GM19372 (cell line): ENCODE measurements at regions not wholly inside any gene's neighbourhood (a gene's known extent, or its start where the extent isn't known, plus 50 kb on each side); places are given as distances from the start of the nearest gene placed in this dataset.

Experiments
- ATAC-seq: cut with Tn5 transposase; IDR thresholded peaks from one replicate; pipeline ENCODE4 v1.9.1; 2021; ENCODE audit warnings: mild to moderate bottlenecking, low read depth, moderate library complexity; ENCODE audit not compliant: unreplicated experiment

- ATAC-seq, result no peak
Observed at GRCh38 chr6:170232186-170233002, 58.5 kb downstream of the DLL1 start.

- ATAC-seq, result no peak
Observed at GRCh38 chr6:170231293-170232185, 59.3 kb downstream of the DLL1 start.

- ATAC-seq, result no peak
Observed at GRCh38 chr6:170230520-170231292, 60.2 kb downstream of the DLL1 start.

- no peak for ATAC-seq
Observed at GRCh38 chr6:170229851-170230519, 60.9 kb downstream of the DLL1 start.

GRCh38 chr6:170229396-170229795 is 61.5 kb downstream of the DLL1 start:
- ATAC-seq, result no peak

- no peak for ATAC-seq
Observed at GRCh38 chr6:170228946-170229310, 62.0 kb downstream of the DLL1 start.

GRCh38 chr6:170227996-170228945 is 62.6 kb downstream of the DLL1 start:
- ATAC-seq, result no peak

- ATAC-seq, result no peak
Observed at GRCh38 chr6:170227521-170227983, 63.3 kb downstream of the DLL1 start.

- ATAC-seq, result no peak
Observed at GRCh38 chr6:170226647-170227046, 64.2 kb downstream of the DLL1 start.

- ATAC-seq, result no peak
Observed at GRCh38 chr6:170225852-170226417, 64.9 kb downstream of the DLL1 start.

GRCh38 chr6:170224694-170225660 is 65.9 kb downstream of the DLL1 start:
- no peak for ATAC-seq

GRCh38 chr6:170223718-170224693 is 66.9 kb downstream of the DLL1 start:
- ATAC-seq, result no peak

GRCh38 chr6:170222498-170223471 is 68.1 kb downstream of the DLL1 start:
- no peak for ATAC-seq

- ATAC-seq, result no peak
Observed at GRCh38 chr6:170221753-170222400, 69.0 kb downstream of the DLL1 start.
